ENCODE measurements at regions not wholly inside any gene's neighbourhood (a gene's known extent, or its start where the extent isn't known, plus 50 kb on each side); places are given as distances from the start of the nearest gene placed in this dataset.

DNA sequence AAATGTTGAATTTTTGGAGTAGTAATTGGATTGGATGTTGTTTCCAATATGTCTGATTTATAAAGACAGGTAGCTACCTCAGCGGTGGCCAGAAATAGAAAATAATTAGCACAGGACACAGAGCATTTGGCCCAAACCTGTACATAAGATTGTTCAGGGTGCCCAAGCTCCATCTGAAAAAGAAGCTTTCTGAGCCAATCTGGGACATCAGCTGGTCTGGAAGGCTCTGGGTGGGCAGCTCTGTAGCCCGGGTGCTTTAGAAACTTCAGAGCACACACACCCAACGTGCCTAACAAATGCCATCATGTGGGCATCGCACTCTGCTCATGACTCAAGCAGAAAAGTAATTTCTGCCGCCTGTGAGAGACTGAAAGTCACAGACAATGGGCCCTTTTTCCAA is 460.7 kb downstream of the ICE1 start:
- peaks cover 17% of the 10 kb centered on the region for H3K27me3 Mint-ChIP-seq
- H3K4me1 Mint-ChIP-seq (ENCODE audit: low read depth) = no peaks in the 10 kb centered on the region
- intact Hi-C loops (cut with micrococcal nuclease) = no loop called here
- no peak overlapping the region for H3K4me3 Mint-ChIP-seq
- no peak overlapping the region for H3K27ac Mint-ChIP-seq
- CTCF ChIA-PET = no interaction called here
- POLR2A ChIA-PET = no interaction called here
- H3K36me3 Mint-ChIP-seq (ENCODE audit: low read depth) = no peaks in the 10 kb centered on the region
- DNase-seq = no peak
- TF ChIP-seq, protein P1, sequence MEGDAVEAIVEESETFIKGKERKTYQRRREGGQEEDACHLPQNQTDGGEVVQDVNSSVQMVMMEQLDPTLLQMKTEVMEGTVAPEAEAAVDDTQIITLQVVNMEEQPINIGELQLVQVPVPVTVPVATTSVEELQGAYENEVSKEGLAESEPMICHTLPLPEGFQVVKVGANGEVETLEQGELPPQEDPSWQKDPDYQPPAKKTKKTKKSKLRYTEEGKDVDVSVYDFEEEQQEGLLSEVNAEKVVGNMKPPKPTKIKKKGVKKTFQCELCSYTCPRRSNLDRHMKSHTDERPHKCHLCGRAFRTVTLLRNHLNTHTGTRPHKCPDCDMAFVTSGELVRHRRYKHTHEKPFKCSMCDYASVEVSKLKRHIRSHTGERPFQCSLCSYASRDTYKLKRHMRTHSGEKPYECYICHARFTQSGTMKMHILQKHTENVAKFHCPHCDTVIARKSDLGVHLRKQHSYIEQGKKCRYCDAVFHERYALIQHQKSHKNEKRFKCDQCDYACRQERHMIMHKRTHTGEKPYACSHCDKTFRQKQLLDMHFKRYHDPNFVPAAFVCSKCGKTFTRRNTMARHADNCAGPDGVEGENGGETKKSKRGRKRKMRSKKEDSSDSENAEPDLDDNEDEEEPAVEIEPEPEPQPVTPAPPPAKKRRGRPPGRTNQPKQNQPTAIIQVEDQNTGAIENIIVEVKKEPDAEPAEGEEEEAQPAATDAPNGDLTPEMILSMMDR (IDR thresholded peaks at IDR 0.05) = no peak
- no peaks in the 10 kb centered on the region for H3K9me3 Mint-ChIP-seq
- ATAC-seq = no peak

- intact Hi-C loops (cut with micrococcal nuclease) = no loop called here
- no peak for ATAC-seq
- no peaks in the 10 kb centered on the region for H3K36me3 Mint-ChIP-seq (ENCODE audit: low read depth)
- H3K27me3 Mint-ChIP-seq = peaks cover 17% of the 10 kb centered on the region
- ChIA-PET POLR2A (no interaction called here), CTCF (no interaction called here)
- no peak overlapping the region for H3K4me3 Mint-ChIP-seq
- no peaks in the 10 kb centered on the region for H3K9me3 Mint-ChIP-seq
- no peaks in the 10 kb centered on the region for H3K4me1 Mint-ChIP-seq (ENCODE audit: low read depth)
- TF ChIP-seq, protein P1 (IDR thresholded peaks at IDR 0.05) = no peak
- no peak overlapping the region for H3K27ac Mint-ChIP-seq
- DNase-seq = no peak
These were observed 460.2 kb downstream of the ICE1 start for GRCh38 chr5:5882706-5883105.

GRCh38 chr5:5881294-5881693 is 458.8 kb downstream of the ICE1 start:
- no peaks in the 10 kb centered on the region for H3K4me1 Mint-ChIP-seq (ENCODE audit: low read depth)
- TF ChIP-seq, protein P1 (IDR thresholded peaks at IDR 0.05) = no peak
- DNase-seq (peak; percentile 7), ATAC-seq (no peak)
- ChIA-PET POLR2A (interaction anchor here (0.6 kb wide), 1 partner anchor 813 kb away, joined by 3 read pairs; no protein-coding TSS in a partner anchor), CTCF (interaction anchor here (1.1 kb wide), 1 partner anchor 402 kb away, joined by 3 read pairs; no protein-coding TSS in a partner anchor)
- no peak overlapping the region for H3K27ac Mint-ChIP-seq
- H3K36me3 Mint-ChIP-seq (ENCODE audit: low read depth) = no peaks in the 10 kb centered on the region
- no peaks in the 10 kb centered on the region for H3K9me3 Mint-ChIP-seq
- H3K27me3 Mint-ChIP-seq = peaks cover 21% of the 10 kb centered on the region
- intact Hi-C loops (cut with micrococcal nuclease) = no loop called here
- H3K4me3 Mint-ChIP-seq = no peak overlapping the region

GRCh38 chr5:5880077-5880763 is 457.7 kb downstream of the ICE1 start:
- Mint-ChIP-seq H3K27ac (no peak overlapping the region), H3K4me3 (no peak overlapping the region), H3K4me1 (ENCODE audit: low read depth) (no peaks in the 10 kb centered on the region), H3K9me3 (no peaks in the 10 kb centered on the region), H3K36me3 (ENCODE audit: low read depth) (no peaks in the 10 kb centered on the region), H3K27me3 (peaks cover 21% of the 10 kb centered on the region)
- intact Hi-C loops (cut with micrococcal nuclease) = no loop called here
- ATAC-seq = no peak
- ChIA-PET CTCF (no interaction called here), POLR2A (no interaction called here)
- TF ChIP-seq, protein P1 (IDR thresholded peaks at IDR 0.05) = no peak
- no peak for DNase-seq

GRCh38 chr5:5857396-5857795 is 434.9 kb downstream of the ICE1 start:
- H3K9me3 Mint-ChIP-seq = no peaks in the 10 kb centered on the region
- no peaks in the 10 kb centered on the region for H3K36me3 Mint-ChIP-seq (ENCODE audit: low read depth)
- POLR2A ChIA-PET = no interaction called here
- no peak overlapping the region for H3K4me3 Mint-ChIP-seq
- TF ChIP-seq, protein P1 (IDR thresholded peaks at IDR 0.05) = no peak
- intact Hi-C loops (cut with micrococcal nuclease) = no loop called here
- DNase-seq (no peak), ATAC-seq (no peak)
- no peak overlapping the region for H3K27ac Mint-ChIP-seq
- H3K4me1 Mint-ChIP-seq (ENCODE audit: low read depth) = no peaks in the 10 kb centered on the region
- H3K27me3 Mint-ChIP-seq = no peaks in the 10 kb centered on the region
- CTCF ChIA-PET = no interaction called here

All from activated CD8-positive, alpha-beta T cell treated with anti-CD3 and anti-CD28 coated beads for 36 hours (primary cell).